SK-N-SH (cell line): ENCODE measurements at regions not wholly inside any gene's neighbourhood (a gene's known extent, or its start where the extent isn't known, plus 50 kb on each side); places are given as distances from the start of the nearest gene placed in this dataset.

Experiments
- CTCF ChIA-PET: fragments of 300-600, 350-600 bp; formaldehyde crosslinking; extraction: SDS; loops from one replicate; lab custom pipeline; 2021; lab: Yijun Ruan, JAX
- POLR2A ChIA-PET: fragments of 350-600 bp; sonication (Branson Sonifier 250); formaldehyde crosslinking; extraction: SDS; loops from one replicate; lab custom pipeline; 2020; ENCODE audit warnings: antibody characterized with exemption, inconsistent platforms; lab: Yijun Ruan, JAX
- DNase-seq: peaks from one replicate; pipeline ENCODE4 v3.0.0; 2012
- H2AFZ ChIP-seq: fragments of 200-600 bp; sonication (generic); 2 replicates; pipeline ENCODE4 v1.8.1; 2016; ENCODE audit warnings: antibody characterized with exemption, mild to moderate bottlenecking, low read depth
- H3F3A ChIP-seq: fragments of 200-600 bp; sonication (generic); replicated peaks from 2 replicates; pipeline ENCODE3; 2016; ENCODE audit warnings: antibody characterized with exemption, mild to moderate bottlenecking; ENCODE audit not compliant: insufficient read depth
- H3K27ac ChIP-seq, 2 experiments: fragments of 200-500 bp in 1 of 2; fragments of 200-600 bp in 1 of 2; sonication (Bioruptor generic) in 1 of 2; sonication (generic), shearing (Covaris generic) in 1 of 2; 2 replicates each; pipeline versions ENCODE4 v1.5.1 to v1.6.1; 2014 to 2016; ENCODE audit warnings: low read depth in 2 of 2, inconsistent platforms in 1 of 2, low read length in 1 of 2, mild to moderate bottlenecking in 1 of 2, mixed read lengths in 1 of 2
- H3K27me3 ChIP-seq: fragments of 200-600 bp; sonication (generic), shearing (Covaris generic); 2 replicates; pipeline ENCODE4 v1.6.1; 2016; ENCODE audit warnings: mixed run types; ENCODE audit not compliant: insufficient read depth
- H3K36me3 ChIP-seq, 2 experiments: fragments of 200-500 bp in 1 of 2; fragments of 200-600 bp in 1 of 2; sonication (Bioruptor generic) in 1 of 2; sonication (generic) in 1 of 2; replicated peaks in 1 of 2; 2 replicates each; pipeline versions ENCODE3 to v1.5.1; 2014 to 2016; ENCODE audit warnings: low read length in 1 of 2, mild to moderate bottlenecking in 1 of 2; ENCODE audit not compliant: insufficient read depth in 2 of 2, control insufficient read depth in 1 of 2
- H3K4me1 ChIP-seq, 2 experiments: fragments of 200-500 bp in 1 of 2; fragments of 200-600 bp in 1 of 2; sonication (Bioruptor generic) in 1 of 2; sonication (generic), shearing (Covaris generic) in 1 of 2; 2 replicates each; pipeline versions ENCODE4 v1.5.1 to v1.6.1; 2014 to 2016; ENCODE audit warnings: low read depth in 1 of 2, low read length in 1 of 2, mixed run types in 1 of 2; ENCODE audit not compliant: insufficient read depth in 2 of 2, control insufficient read depth in 1 of 2
- H3K4me2 ChIP-seq: fragments of 200-600 bp; sonication (generic), shearing (Covaris generic); 2 replicates; pipeline ENCODE4 v1.6.1; 2017; ENCODE audit warnings: mixed run types
- H3K4me3 ChIP-seq, 2 experiments: fragments of 200-500 bp in 1 of 2; fragments of 200-600 bp in 1 of 2; sonication (Bioruptor generic) in 1 of 2; sonication (generic), shearing (Covaris generic) in 1 of 2; 2 replicates each; pipeline versions ENCODE4 v1.5.1 to v1.8.1; 2014 to 2016; ENCODE audit warnings: low read depth in 2 of 2, inconsistent platforms in 1 of 2, low read length in 1 of 2, mild to moderate bottlenecking in 1 of 2, mixed read lengths in 1 of 2, moderate library complexity in 1 of 2
- H3K79me2 ChIP-seq: fragments of 200-600 bp; sonication (generic); 2 replicates; pipeline ENCODE4 v1.8.1; 2017; ENCODE audit warnings: mild to moderate bottlenecking; ENCODE audit not compliant: insufficient read depth
- H3K9ac ChIP-seq: fragments of 200-600 bp; sonication (generic); 2 replicates; pipeline ENCODE4 v1.6.1; 2017; ENCODE audit warnings: mixed run types
- H3K9me2 ChIP-seq: fragments of 200-600 bp; sonication (generic); 2 replicates; pipeline ENCODE4 v1.6.1; 2017; ENCODE audit warnings: mixed run types
- H3K9me3 ChIP-seq: fragments of 200-600 bp; sonication (generic); 2 replicates; pipeline ENCODE4 v1.6.1; 2017; ENCODE audit warnings: mixed run types, mild to moderate bottlenecking, moderate library complexity
- H4K20me1 ChIP-seq: fragments of 200-600 bp; sonication (generic); 2 replicates; pipeline ENCODE4 v1.6.1; 2017; ENCODE audit warnings: mild to moderate bottlenecking, mixed run types; ENCODE audit not compliant: insufficient read depth
- CHD2 ChIP-seq: fragments of 150-350 bp; IDR thresholded peaks from 2 replicates; pipeline ENCODE4 v1.6.1; 2018; ENCODE audit warnings: low read length; ENCODE audit not compliant: partially characterized antibody
- ELF1 ChIP-seq: IDR thresholded peaks from 2 replicates; pipeline ENCODE4 v1.4.0; 2012
- EP300 ChIP-seq, 2 experiments: IDR thresholded peaks; 2 replicates each; pipeline versions ENCODE4 v1.4.0 to v1.6.1; 2012; ENCODE audit warnings: borderline replicate concordance in 1 of 2, low read depth in 1 of 2, low read length in 1 of 2
- FOXJ3 ChIP-seq: sonication (generic); formaldehyde crosslinking; IDR thresholded peaks from 2 replicates; pipeline ENCODE4 v1.5.1; 2020; ENCODE audit warnings: mild to moderate bottlenecking, missing genetic modification reagents
- IRF3 ChIP-seq: fragments of 150-350 bp; IDR thresholded peaks from 2 replicates; pipeline ENCODE4 v1.6.1; 2016; ENCODE audit warnings: mild to moderate bottlenecking, low read depth, low read length
- JUND ChIP-seq: IDR thresholded peaks from 2 replicates; pipeline ENCODE4 v1.4.0; 2012
- NFIC ChIP-seq: IDR thresholded peaks from 2 replicates; pipeline ENCODE4 v1.4.0; 2012; ENCODE audit warnings: borderline replicate concordance
- RCOR1 ChIP-seq: fragments of 150-350 bp; IDR thresholded peaks from 2 replicates; pipeline ENCODE4 v1.6.1; 2017; ENCODE audit warnings: antibody characterized with exemption, low read length
- RFX5 ChIP-seq: IDR thresholded peaks from 2 replicates; pipeline ENCODE4 v1.6.1; 2012; ENCODE audit warnings: mild to moderate bottlenecking, improper control_type of control experiment, low read length
- RXRA ChIP-seq: IDR thresholded peaks from 2 replicates; pipeline ENCODE4 v1.4.0; 2012; ENCODE audit warnings: low read depth, mild to moderate bottlenecking, borderline replicate concordance
- SIN3A ChIP-seq: IDR thresholded peaks from 2 replicates; pipeline ENCODE4 v1.6.1; 2012; ENCODE audit warnings: low read depth, mild to moderate bottlenecking, low read length, moderate library complexity, borderline replicate concordance
- SMC3 ChIP-seq: IDR thresholded peaks from 2 replicates; pipeline ENCODE4 v1.6.1; 2012; ENCODE audit warnings: low read depth, low read length, improper control_type of control experiment
- TAF1 ChIP-seq: IDR thresholded peaks from 2 replicates; pipeline ENCODE4 v1.6.1; 2012; ENCODE audit warnings: low read depth, mild to moderate bottlenecking, low read length, moderate library complexity, borderline replicate concordance
- TCF12 ChIP-seq: IDR thresholded peaks from 2 replicates; pipeline ENCODE4 v1.4.0; 2012
- TEAD4 ChIP-seq: IDR thresholded peaks from 2 replicates; pipeline ENCODE4 v1.4.0; 2012; ENCODE audit warnings: mild to moderate bottlenecking, borderline replicate concordance; ENCODE audit not compliant: insufficient read depth
- YY1 ChIP-seq: IDR thresholded peaks from 2 replicates; pipeline ENCODE4 v1.4.0; 2012; ENCODE audit warnings: low read depth, mild to moderate bottlenecking
- WGBS: methylation state at CpG from one replicate; pipeline ENCODE4 v1.1.6; 2017; ENCODE audit warnings: low lambda C conversion rate; 5-methylcytosine and 5-hydroxymethylcytosine counted together
- TF ChIP-seq, protein P1 (sequence below): IDR thresholded peaks from 2 replicates; pipeline ENCODE4; 2012
- TF ChIP-seq, protein P2 (sequence below): IDR thresholded peaks from 2 replicates; pipeline ENCODE4 v1.4.0; 2012; ENCODE audit warnings: low read depth, borderline replicate concordance
- TF ChIP-seq, protein P3 (sequence below): IDR thresholded peaks from 2 replicates; pipeline ENCODE4 v1.4.0; 2012; ENCODE audit warnings: low read depth, borderline replicate concordance
- TF ChIP-seq, protein P4 (sequence below): IDR thresholded peaks from 2 replicates; pipeline ENCODE4 v1.4.0; 2012; ENCODE audit warnings: low read depth
- TF ChIP-seq, protein P5 (sequence below): fragments of 200-600 bp; sonication (generic); IDR thresholded peaks from 2 replicates; pipeline ENCODE4 v1.6.1; 2017; ENCODE audit warnings: antibody characterized with exemption, mild to moderate bottlenecking, moderate library complexity

- TF ChIP-seq, protein P1, sequence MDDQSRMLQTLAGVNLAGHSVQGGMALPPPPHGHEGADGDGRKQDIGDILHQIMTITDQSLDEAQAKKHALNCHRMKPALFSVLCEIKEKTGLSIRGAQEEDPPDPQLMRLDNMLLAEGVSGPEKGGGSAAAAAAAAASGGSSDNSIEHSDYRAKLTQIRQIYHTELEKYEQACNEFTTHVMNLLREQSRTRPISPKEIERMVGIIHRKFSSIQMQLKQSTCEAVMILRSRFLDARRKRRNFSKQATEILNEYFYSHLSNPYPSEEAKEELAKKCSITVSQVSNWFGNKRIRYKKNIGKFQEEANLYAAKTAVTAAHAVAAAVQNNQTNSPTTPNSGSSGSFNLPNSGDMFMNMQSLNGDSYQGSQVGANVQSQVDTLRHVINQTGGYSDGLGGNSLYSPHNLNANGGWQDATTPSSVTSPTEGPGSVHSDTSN = no peak
- no peak for TF ChIP-seq SMC3
- no peak for TF ChIP-seq RFX5
- Histone ChIP-seq H2AFZ (no peak overlapping the region), H3K4me3 (no peak overlapping the region), H3K9me3 (no peaks in the 10 kb centered on the region), H3K79me2 (no peaks in the 10 kb centered on the region), H3K4me2 (no peak overlapping the region), H3K9ac (no peak overlapping the region), H4K20me1 (no peaks in the 10 kb centered on the region), H3K4me1 (no peaks in the 10 kb centered on the region), H3K27ac (no peak overlapping the region), H3K27me3 (no peaks in the 10 kb centered on the region), H3K9me2 (no peaks in the 10 kb centered on the region), H3K36me3 (no peaks in the 10 kb centered on the region), H3F3A (no peaks in the 10 kb centered on the region)
- CTCF ChIA-PET = no interaction called here
- POLR2A ChIA-PET = no interaction called here
- 56% methylated on average over 3 of the region's 3 CpGs for WGBS
- no peak for DNase-seq
These were observed 277.8 kb upstream of the VLDLR start for GRCh38 chr9:2343756-2344155.

GRCh38 chr9:2344436-2344835 is 277.2 kb upstream of the VLDLR start:
- no peaks in the 10 kb centered on the region for H3K27me3 ChIP-seq
- H3K9ac ChIP-seq = no peak overlapping the region
- no peaks in the 10 kb centered on the region for H3K9me2 ChIP-seq
- 63% methylated on average over 2 of the region's 2 CpGs for WGBS
- no peak overlapping the region for H3K4me2 ChIP-seq
- ChIA-PET POLR2A (no interaction called here), CTCF (no interaction called here)
- H3K36me3 ChIP-seq = no peaks in the 10 kb centered on the region
- H3F3A ChIP-seq = no peaks in the 10 kb centered on the region
- H3K27ac ChIP-seq = no peak overlapping the region
- no peak for TF ChIP-seq ELF1
- no peak for TF ChIP-seq SIN3A
- no peak for TF ChIP-seq IRF3
- no peak for TF ChIP-seq JUND
- no peak for TF ChIP-seq TCF12
- TF ChIP-seq, protein P2, sequence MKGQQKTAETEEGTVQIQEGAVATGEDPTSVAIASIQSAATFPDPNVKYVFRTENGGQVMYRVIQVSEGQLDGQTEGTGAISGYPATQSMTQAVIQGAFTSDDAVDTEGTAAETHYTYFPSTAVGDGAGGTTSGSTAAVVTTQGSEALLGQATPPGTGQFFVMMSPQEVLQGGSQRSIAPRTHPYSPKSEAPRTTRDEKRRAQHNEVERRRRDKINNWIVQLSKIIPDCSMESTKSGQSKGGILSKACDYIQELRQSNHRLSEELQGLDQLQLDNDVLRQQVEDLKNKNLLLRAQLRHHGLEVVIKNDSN = no peak
- TF ChIP-seq TEAD4 = no peak
- TF ChIP-seq YY1 = no peak
- no peak for TF ChIP-seq CHD2
- TF ChIP-seq RXRA = no peak
- TF ChIP-seq, protein P3, sequence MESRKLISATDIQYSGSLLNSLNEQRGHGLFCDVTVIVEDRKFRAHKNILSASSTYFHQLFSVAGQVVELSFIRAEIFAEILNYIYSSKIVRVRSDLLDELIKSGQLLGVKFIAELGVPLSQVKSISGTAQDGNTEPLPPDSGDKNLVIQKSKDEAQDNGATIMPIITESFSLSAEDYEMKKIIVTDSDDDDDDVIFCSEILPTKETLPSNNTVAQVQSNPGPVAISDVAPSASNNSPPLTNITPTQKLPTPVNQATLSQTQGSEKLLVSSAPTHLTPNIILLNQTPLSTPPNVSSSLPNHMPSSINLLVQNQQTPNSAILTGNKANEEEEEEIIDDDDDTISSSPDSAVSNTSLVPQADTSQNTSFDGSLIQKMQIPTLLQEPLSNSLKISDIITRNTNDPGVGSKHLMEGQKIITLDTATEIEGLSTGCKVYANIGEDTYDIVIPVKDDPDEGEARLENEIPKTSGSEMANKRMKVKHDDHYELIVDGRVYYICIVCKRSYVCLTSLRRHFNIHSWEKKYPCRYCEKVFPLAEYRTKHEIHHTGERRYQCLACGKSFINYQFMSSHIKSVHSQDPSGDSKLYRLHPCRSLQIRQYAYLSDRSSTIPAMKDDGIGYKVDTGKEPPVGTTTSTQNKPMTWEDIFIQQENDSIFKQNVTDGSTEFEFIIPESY = no peak
- no peak for TF ChIP-seq FOXJ3 (CRISPR knock-in tag)
- no peak for TF ChIP-seq EP300 (IDR thresholded peaks at IDR 0.05; ENCODE audit: borderline replicate concordance in 1 of 2, low read depth in 1 of 2, low read length in 1 of 2)
- TF ChIP-seq TAF1 = no peak
- no peak for TF ChIP-seq NFIC
- TF ChIP-seq, protein P4, sequence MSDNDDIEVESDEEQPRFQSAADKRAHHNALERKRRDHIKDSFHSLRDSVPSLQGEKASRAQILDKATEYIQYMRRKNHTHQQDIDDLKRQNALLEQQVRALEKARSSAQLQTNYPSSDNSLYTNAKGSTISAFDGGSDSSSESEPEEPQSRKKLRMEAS = no peak
- TF ChIP-seq, protein P5, sequence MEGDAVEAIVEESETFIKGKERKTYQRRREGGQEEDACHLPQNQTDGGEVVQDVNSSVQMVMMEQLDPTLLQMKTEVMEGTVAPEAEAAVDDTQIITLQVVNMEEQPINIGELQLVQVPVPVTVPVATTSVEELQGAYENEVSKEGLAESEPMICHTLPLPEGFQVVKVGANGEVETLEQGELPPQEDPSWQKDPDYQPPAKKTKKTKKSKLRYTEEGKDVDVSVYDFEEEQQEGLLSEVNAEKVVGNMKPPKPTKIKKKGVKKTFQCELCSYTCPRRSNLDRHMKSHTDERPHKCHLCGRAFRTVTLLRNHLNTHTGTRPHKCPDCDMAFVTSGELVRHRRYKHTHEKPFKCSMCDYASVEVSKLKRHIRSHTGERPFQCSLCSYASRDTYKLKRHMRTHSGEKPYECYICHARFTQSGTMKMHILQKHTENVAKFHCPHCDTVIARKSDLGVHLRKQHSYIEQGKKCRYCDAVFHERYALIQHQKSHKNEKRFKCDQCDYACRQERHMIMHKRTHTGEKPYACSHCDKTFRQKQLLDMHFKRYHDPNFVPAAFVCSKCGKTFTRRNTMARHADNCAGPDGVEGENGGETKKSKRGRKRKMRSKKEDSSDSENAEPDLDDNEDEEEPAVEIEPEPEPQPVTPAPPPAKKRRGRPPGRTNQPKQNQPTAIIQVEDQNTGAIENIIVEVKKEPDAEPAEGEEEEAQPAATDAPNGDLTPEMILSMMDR = no peak
- TF ChIP-seq RCOR1 = no peak
- H3K4me3 ChIP-seq = no peak overlapping the region
- H4K20me1 ChIP-seq = no peaks in the 10 kb centered on the region
- H3K4me1 ChIP-seq = no peaks in the 10 kb centered on the region
- no peak for DNase-seq
- H3K9me3 ChIP-seq = no peaks in the 10 kb centered on the region
- H2AFZ ChIP-seq = no peak overlapping the region
- no peaks in the 10 kb centered on the region for H3K79me2 ChIP-seq
